Hematopoietic multipotent progenitor cell (in vitro differentiated cells): ENCODE measurements at regions not wholly inside any gene's neighbourhood (a gene's known extent, or its start where the extent isn't known, plus 50 kb on each side); places are given as distances from the start of the nearest gene placed in this dataset.
"Not testable (repeated sequence)": the region's sequence is repeated elsewhere in the genome, so short reads cannot be mapped to it uniquely, and the experiment has no call there.

ENCODE experiments used
- DNase-seq, 3 donors: peaks; one replicate each; pipeline ENCODE4 v3.0.0-alpha.2; 2011 to 2015; ENCODE audit warnings: low read depth in 2 of 3, low spot score in 2 of 3

DNA sequence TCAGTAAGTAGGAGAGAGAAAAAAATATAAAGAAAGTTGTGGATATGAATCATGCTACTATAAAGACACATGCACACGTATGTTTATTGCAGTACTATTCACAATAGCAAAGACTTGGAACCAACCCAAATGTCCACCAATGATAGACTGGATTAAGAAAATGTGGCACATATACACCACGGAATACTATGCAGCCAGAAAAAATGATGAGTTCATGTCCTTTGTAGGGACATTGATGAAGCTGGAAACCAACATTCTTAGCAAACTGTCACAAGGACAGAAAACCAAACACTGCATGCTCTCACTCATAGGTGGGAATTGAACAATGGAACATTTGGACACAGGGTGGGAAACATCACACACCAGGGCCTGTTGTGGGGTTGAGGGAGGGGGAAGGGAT, 200.3 kb upstream of the IVNS1ABP start:
- not testable (repeated sequence) for DNase-seq

DNA sequence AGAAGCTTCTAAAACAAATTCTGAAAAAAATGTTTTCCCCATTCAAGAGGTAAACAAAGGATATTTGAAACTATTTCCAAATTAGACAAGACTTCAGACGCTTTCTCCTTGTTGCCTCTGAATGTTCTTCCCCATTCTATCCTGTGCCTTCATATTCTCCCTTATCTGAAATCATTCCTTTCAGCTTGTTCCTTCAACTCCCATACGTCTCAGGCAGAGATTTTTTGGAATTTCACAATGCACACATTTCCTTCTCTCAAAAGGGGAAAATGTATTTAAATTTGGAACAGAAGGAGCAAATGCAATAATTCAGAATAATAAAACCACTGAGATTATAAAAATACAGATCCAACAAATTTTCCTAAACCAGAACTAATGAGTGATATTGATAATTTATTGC, 198.7 kb upstream of the IVNS1ABP start:
- DNase-seq = no peak

DNA sequence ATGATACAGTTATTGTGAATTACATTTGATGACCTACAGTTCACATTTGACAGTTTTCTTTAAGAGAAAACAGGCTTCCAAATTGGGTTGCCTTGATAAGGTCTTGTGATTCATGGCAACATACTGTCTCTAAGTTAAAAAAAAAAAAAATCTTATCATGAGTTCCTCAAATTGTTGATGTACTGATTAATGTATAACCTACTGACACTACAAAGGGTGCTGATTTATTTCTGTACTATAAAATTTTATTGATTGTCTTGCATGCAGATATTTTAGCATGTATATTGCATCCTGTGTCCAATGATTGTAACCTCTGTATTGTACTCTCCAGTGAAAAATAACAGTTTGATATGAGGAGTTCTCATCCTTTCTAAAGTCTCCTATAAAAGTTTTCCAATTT, 197.3 kb upstream of the IVNS1ABP start:
- DNase-seq = no peak

DNA sequence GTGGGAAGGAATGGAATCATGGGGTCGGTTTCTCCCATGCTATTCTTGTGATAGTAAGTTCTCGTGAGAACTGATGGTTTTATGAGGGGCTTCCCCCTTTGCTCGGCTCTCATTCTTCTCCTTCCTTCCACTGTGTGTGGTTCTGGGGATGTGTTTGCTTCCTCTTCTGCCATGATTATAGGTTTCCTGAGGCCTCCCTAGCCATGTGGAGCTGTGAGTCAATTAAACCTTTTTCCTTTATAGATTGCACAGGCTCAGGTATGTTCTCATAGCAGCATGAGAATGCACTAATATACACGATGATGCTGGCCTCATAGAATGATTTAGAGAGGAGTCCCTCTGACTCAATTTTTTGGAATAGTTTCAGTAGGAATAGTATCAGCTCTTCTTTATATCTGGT, 195.4 kb upstream of the IVNS1ABP start:
- DNase-seq = no peak

DNA sequence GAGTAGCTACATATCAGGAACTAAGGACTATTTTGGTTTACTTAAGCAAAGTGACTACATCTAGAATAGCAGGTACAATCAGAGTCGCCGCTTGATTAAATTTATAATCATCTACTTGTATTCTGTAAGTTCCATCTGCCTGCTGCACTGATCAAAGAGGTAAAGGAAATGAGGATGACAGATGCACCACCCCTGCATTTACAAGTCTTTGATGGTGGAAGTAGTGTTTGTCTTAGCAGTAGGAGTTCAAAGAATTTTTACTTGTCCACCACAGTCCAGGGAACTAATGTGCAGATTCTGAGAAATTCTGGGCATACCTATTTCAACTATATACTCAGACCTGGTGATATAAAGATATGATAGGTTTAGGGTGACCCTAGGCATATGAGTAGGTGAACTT, 184.1 kb upstream of the IVNS1ABP start:
- DNase-seq = no peak

DNA sequence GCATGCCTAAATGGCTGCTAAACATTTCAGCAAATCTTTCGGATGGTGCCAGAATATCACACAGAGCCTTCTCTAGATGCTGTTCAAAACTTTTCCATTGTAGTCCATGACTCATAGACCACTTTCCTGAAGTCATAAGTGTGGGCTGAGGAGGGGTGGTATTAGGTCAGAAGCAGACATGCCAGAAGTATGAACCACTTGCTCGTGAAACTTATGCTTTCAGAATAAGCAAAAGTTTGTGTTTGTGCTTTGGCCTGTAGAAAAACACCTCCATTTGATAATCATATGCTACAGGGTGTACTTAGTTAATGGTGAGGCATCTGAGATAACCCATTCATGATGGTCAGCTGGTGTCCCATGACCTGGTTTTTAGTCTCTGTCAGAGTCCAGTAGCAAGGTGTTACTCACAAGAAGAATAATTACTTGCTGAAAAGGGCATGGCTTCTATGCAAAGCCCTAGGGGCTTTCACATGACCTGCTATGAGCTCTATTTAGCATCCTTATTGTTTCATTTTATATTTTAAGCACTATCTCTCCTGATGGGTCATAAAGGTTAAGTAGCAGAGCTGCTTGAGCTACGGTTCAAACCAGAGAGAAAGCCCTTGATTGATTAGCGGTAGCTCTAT, 183.1 kb upstream of the IVNS1ABP start:
- no peak for DNase-seq

DNA sequence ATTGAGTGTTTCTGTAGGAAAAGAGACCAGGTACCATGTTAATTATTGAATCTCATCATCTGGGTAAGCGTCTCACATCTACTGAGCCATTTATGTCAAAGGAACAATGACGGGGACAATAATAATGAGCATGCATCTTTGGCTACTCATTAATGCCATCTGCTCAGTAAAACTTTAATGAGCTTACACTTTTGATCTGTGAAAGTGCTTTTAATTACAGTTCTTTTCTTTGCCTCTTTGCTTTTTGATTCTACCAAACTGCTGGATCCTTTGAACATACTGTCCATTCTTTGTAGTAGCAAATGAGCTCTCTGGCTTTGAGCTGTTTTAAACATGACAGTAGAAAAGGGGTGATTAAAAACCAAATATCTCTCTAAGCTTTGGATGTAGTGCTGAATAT, 181.2 kb upstream of the IVNS1ABP start:
- no peak for DNase-seq

DNA sequence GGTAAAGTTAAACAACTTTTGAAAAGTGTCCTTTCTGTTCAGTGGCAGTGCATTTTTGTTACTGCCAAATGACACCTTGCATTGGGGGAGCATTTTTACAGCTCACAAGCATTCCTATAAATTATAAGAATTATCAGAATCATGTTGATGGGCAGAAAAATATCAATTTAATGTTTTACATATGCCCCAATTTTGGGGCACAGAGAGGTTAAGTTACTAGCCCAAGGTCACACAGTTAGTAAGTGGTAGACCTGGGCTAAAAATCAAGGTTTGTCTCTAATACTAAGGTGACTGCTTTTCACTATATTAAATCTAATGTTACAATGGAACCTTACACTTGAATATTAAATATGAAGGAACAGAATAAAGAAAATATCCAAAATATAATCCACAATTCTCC, 180.1 kb upstream of the IVNS1ABP start:
- DNase-seq = no peak

DNA sequence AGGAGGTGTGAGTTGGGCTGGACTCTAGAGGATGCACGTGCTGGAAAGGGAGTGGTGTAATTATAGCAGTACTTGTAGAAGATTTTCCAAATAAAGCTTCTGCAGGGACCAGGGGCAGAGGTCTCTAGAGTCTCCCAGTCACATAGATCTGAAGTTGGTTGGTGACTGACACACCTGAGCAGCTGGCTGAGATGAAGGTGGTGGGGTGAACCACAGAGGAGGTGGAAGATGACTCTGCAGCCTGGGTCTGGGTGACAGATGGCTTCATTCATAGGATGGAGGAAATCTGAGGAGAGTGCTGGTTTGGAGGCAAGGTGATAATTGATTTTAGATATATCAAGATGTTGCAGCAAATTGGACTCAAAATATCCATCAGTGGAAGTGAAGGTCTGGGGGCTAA, 178.9 kb upstream of the IVNS1ABP start:
- DNase-seq = no peak

DNA sequence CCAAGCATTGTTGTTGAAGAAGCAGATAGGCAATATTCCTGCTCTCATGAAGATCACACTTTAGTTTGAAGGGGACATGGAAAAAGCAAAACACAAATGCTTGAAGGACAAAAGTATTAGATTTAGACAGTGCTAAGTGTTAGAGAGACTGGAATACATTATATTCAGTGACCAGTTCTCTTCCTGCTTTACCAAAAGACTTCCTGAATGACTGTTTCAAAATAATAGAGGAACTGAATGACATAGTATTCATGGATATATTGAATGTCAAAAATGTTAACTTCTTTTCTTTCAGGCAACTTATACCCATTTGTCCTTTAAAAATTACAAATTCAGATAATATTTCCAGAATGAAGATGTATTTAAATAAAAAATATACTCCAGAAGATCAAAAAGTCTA, 178.0 kb upstream of the IVNS1ABP start:
- peak in 1 of 3 donors; percentile 39 for DNase-seq

DNA sequence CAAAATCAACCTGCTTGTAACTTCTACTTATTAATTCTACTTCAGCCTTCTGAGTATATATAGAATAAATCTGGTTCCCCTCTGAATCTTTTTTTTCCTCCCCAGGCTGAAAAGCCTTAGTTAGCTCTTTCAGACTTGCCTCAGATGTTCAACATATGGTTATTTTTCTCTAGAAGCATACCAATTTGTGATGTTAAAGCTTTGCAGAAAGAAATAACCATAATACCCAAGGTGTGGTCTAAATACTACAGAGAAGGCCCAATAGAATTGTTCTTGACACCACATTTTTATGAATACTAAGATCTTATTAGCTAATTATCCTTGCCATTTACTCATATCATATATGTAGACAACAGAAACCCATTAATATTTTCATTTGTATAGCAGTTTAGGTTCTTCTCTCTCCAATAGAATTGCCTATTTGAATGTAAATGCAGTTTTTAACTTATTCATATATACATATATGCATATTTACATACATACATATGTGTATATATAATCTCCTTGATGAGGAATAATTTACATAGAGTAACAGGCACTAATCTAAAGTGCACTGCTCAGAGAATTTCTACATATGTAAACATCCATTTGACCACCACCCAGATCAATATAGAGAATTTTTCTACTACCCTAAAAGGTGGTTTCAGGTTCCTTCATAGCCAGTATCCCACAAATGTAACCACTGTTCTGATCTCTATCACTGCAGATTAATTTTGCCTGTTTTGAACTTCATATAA, 175.2 kb upstream of the IVNS1ABP start:
- DNase-seq = no peak

DNA sequence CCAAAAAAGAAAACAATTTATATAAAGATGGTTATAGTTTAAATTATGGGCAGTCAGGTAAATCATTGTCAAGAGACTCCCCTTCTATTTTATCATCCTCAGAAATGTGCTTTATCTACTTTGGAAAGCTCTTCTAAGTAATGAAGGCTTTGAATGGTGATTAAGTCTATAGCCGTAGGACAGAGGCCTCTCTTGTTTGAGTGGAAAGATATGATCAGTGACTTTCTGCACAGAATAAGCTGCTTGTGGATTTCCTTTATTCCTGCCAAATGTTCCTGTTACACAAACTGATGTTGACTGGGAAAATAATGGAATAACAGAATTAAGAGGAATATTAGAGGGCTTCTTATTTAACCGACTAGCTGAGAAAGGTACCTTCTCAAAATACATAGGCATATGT, 174.6 kb upstream of the IVNS1ABP start:
- DNase-seq = no peak

DNA sequence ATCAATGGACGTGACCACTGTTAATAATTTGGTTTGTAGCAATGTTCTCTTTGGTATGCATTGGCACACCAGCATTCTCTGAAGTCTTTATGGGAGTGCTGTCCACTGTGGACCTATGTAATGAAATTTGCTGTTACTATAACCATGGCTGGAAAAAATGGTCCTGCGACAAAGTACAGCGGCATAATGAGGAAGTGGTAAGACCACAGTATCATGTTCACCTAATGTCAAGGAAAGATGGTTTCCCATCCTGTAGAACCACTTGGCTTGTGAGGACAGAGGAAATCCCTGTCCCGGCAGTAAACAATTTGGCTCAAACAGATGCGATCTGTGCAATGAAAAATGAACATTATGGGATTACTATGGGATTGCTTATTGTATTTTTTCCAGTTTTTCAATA, 173.9 kb upstream of the IVNS1ABP start:
- DNase-seq = no peak

DNA sequence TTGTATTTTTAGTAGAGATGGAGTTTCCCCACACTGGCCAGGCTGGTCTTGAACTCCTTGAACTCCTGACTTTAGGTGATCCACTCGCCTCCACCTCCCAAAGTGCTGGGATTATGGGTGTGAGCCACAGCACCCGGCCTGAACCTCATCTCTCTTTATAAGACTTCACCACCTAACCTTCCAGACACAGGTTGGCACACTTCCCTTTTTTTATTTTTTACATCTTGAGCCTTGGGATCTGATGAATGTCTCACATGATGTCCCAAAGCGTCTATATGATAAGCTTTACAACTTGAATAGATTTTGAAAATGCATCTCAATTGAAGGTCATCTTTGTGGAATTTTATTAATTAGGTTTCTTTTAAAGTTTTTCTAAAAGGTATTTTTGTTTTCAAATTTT, 172.4 kb upstream of the IVNS1ABP start:
- DNase-seq = no peak

DNA sequence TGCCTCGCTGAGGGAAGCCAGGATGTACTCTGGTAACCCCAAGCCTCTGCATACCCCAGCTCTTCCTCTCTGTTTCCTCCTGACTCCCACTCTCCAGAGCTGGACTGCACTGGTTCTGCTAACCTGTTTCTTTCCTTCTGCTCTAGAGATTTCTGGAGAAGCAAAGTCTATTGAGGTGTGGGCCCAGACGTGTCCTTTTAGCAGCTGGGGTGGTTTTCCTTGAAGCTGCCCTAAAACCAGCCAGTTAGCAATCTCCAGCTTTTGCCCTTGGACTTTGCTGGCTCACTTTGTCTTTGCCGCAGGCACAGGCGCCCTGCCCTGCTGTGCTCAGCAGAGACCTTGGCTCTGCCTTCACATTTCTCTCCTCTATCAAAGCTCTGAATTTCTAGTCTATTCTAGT, 171.8 kb upstream of the IVNS1ABP start:
- no peak for DNase-seq

DNA sequence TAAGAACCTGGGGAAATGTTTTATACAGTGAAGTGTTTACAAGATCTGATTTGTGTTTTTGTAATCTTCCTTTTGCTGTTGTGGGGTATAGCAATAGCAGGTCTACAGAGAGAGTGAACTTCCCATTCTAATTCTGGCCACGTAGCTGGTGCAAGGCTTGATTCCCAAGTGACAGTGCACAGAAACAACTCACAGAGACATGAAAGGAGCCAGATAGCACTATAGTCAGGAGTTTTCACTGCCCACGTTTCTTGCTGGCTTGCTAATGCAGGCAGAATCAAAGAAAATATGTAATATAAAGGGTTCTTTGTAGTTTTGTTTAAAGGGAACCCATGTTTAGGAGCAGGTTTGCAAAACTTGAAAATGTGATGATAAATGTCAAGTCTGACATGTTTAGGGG, 170.9 kb upstream of the IVNS1ABP start:
- no peak for DNase-seq

DNA sequence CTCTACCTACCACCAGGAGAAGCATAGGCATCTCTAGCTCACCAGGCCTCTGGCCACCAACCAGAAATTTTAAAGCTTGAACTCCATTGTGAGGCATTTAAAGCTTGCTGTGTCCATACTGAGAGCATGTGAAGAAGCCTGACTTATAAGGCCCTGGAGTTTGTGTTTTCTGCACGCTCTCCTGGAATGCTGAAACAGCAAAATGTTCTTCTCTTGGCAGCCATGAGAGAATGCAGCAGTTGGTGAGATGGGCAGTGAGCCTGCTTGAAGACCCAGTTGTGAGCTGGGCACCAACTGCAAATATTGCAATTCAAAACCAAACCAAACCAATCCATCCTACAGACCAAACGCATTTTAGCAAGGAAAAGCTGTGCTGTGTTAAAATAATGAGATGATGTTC, 170.0 kb upstream of the IVNS1ABP start:
- no peak for DNase-seq

DNA sequence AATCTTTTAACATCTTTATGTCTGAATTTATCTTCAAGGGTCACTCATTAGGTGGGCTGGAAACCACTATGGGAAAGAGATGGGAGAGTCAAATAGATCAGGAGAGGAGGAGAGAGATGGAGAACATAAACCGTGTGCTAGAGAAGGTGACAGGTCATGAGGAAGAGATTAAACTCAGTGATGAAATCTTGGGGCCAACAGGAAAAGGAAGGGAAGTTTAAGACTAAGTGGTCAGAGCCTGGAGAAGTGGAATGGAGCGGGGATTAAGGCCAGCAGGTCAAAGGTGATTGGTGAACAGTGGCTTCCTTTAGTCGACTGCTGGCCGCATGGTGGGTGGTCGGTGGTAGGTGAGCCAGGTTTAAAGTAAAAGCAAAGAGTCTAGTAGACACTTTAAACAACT, 169.3 kb upstream of the IVNS1ABP start:
- no peak for DNase-seq

DNA sequence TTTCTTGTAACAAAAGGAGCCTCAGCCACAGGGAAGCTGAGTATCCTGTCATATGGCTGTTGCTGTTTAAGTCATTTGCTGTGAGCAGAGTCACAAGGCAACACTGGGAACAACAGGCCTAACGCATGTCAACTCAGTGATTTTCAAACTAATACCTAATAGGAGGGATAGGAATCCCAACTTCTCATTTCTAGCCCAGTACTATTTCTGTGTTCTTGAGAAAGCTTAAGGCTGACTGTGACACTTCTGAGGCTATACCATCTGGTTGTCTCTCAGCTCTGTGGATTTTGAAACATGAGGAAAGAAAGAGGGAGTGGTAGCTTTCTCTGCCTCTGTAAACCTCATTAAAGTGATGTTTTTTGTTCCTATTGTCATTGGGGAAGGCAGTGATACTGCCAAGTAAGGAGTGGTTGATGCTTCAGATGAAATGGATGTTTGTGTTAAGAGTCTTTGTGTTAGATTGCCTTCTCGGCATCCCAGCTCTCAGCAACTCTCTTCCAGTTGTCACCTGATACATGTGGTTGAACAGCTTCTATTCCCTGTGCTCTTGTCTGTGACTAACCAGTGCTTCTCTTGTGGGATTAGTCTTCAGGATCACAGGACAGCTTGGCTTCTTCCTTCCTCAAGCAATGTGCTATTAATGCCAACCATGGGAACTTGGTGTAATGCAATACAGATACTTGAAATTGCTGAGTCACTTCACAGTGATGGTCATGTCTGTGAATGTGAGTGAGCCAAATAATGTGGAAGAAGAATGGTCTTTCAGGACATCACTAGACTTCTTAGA, 166.8 kb upstream of the IVNS1ABP start:
- DNase-seq = peak in 2 of 3 donors; percentile 13 to 49

DNA sequence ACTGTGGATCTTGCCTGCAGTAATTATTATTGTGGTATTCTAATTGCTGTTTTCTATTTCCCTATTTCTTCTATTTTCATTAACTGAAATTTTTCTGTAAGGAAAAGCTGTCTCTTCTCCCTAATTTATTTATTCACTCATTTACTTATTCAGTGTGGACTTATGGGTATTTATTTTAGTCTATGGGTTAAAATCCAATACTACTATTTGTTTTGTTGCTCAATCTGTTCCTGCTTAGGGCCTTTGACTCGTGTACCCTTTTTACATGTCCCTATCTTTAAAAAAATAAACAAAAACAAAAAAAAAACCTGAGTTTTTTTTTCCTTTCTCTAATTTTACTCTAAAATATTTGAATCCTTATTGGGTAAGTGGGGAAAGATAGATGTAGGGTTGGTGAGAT, 166.2 kb upstream of the IVNS1ABP start:
- DNase-seq = no peak

DNA sequence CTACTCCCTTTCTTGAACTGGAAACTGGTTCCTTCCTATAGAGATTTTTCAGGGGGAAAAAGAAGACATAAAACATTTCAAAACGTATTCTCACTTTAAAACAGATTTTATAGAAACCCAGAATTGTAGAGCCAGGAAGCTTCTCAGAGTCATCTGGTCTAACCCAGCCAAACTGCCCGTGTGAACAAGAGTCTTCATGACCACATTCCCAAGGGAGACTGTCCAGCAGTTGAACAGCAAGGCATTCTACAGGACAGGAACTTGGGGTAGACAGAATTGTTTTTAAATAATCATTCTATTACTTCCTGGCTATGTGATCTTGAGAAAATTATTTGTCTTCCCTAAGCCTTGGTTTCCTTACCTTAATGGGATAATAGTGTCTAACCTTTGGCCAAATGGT, 163.5 kb upstream of the IVNS1ABP start:
- DNase-seq = no peak

DNA sequence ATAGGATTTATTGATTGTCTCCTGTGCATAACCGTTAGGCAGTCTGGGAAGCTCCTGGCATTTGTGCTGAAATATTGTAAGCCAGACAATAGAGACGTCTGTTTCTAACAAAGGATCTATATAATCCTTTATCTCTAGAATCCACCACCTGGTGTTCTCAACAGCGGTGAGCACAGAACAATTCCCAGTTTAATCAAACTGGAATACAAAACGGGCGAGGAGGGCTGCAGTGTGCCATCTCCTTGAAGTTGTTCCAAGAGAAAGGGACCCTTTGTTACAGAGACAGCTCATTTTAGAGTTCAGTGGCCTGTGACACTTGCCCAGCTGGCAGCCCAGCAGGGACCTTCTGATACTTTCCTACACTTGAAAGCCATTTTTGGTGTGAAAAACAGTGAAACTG, 162.8 kb upstream of the IVNS1ABP start:
- no peak for DNase-seq
